ENCODE measurements at regions not wholly inside any gene's neighbourhood (a gene's known extent, or its start where the extent isn't known, plus 50 kb on each side); places are given as distances from the start of the nearest gene placed in this dataset.

DNA sequence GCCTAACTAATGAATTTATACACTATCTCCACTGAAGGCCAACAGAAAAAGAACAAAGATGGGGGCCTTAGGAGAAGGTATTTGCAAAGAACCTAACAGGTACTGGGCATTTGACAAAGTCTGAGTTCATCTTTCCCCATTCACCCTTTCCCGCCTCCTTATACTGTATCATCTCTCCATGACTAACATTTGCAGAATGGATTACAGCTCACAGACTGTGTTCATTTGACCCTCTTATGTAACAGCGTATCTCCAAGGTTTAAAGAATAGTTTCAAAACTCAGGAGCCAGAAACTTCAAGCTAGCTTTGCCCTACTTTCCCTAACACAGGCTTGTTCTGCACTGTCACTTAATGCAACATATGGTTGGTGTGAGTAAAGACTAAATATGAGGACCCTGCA, 238.7 kb upstream of the CELF2 start:
- DNase-seq: no peak

DNA sequence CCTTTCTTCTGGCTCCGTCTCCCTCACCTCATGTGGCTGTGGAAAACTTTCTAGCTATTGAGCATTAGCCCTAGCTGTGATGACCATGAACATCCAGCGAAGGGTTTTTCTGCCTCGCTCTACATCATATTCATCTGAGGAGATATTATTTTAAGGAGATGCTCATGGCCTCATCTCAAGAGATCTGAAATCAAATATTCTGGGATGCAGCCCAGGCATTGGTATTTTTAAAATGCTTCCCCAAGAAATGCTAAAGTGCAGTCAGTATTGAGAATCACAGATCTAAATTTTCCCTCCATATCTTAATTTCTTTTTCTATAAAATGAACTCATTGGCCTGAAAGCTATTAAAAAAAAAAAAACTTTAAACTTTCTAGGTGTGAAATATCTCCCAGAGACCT, 238.2 kb upstream of the CELF2 start:
- no peak for DNase-seq

DNA sequence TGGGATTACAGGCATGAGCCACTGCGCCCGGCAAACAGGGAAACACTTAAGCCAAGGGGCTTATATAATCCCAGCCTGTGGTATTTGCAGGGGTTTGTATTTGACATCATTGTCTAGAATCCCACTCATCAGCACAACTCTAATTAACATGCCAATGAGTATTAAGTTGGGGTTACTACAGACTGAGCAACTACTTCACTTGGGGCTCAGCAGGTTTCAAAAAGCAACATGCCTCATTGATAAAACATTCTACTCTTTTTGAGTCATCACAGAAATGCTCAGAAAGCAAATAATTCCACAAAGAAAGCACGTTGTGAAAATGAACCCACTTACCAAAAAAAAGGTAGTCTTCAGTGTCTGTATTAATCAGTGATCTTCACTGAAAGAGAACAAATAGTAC, 236.9 kb upstream of the CELF2 start:
- no peak for DNase-seq

DNA sequence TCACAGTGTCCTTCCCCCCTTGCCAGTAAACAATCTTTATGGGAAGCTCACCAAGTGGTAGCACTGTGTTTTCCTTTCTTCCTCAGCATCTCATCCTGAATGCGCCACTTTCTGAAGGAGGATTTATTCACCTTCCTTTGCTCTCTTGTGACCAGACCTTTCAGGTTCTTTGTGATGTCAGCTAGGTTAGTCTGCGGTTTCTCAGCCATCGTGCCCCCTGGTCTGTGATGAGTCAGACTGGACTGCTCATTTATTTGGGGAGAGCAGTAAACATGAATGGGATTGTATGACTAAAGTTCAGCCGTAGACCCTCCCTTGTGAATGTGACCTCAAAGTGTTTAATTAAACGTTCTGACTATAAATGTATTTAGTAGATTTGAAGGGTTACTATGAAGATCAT, 235.1 kb upstream of the CELF2 start:
- DNase-seq: no peak

DNA sequence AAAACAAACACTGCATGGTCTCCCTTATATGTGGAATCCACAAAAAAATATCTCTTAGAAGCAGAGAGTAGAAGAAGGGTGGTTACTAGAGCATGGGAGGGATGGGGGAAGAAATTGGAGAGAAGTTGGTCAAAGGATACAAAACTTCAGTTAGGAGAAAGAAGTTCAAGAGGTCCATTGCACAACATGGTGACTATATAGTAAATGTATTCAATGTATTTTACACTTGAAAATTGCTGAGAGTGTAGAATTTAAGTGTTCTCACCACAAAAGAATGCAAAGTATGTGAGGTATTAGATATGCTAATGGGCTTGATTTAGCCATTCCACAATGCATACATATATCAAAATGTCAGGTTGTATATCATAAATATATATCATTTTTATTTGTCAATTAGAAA, 232.0 kb upstream of the CELF2 start:
- DNase-seq: no peak

DNA sequence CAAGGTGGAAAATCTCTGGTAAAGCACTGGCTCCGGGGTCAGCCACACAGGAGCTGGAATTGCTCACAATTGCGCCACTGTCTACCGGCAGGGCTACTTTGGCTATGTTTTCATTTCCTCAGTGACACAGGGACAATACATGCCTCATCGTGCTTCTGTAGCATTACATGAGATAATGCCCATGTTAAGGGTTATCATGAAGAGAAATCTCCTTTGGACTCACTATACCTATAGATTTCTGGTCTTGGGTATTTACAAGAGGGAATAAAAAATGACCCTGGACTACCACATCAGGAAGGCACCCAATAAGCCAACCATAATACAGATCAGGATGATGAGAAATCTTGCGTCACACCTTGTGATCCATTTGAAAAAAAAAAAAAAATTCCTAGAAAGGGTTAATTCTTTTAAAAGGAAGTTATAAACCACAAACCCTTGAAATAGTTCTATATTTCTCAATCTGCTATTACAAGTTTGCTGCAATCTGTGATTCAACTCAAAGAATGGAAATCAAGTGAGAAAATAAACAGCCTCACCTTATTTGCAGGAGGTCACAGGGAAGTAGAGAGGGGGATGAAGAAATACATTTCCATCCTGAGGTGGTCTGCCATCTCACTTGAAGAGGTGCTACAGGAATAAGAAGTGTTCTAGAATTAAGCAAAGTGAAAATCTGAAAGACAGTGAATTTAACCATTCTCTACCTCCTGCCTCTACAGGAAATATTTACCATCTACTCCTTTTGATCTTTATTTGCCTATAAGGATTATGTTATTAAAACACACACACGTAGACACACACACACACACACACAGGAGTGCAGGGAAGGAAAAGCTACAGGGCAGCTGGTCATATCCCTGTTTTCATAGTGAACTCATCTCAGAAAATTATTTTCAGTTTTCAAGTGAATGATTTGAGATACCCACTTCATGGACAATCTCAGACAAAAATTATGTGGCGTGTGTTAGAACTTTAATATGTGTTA, 231.3 kb upstream of the CELF2 start:
- DNase-seq: no peak

DNA sequence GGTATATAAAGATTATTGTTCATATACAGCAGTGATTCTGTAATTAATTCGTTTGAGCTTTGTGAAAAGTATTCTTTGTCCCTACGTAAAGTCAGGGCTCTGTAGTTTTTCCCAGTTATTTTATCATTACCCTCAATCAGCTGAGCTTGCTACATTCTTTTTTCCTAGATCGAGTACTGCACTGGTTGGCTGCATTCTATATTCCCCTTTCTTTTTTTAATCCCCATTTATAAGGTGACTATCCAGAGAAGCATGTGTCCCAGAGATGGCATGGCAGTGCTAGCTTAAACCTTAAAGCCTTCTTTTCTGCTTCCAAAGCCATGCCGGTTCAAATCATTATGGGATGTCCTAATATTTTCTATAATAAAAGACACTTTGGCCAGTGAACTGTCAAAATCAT, 230.1 kb upstream of the CELF2 start:
- DNase-seq: no peak

DNA sequence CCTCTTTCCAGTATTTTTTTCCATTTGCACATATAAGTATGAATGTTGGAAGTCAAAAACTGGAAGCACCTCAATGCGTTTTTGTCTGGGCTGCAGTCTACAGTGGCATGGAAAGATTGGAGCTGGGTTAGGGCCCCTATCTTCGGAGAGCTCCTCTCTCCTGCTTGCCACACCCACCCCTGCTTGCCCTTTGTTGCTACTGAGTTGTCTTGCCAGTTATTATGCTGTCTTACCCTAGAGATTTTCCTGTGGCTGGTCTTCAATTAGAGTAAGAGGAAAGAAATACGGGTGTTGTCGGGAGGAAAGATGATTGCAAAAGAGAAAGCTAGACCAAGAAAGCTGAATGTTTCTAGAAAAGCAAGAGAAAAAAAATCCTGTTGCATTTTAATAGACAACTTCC, 228.9 kb upstream of the CELF2 start:
- DNase-seq: no peak

DNA sequence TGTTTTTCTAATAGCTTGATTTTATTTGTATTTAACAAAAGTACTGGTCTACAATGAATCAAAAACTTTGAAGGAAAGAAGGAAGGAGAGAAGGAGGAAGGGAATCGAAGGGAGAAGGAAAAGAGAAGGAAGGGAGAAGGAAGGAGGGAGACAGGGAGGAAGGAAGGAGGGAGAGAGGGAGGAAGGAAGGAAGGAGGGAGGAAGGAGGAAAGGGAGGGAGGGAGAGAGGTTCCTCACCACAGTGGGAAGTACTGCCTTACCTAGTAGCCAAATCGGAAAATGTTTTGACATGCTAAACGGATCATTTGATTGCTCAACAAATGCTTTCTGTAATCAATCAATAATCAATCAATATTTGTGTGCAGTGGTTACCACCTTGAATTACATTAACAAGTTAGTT, 225.8 kb upstream of the CELF2 start:
- no peak for DNase-seq

DNA sequence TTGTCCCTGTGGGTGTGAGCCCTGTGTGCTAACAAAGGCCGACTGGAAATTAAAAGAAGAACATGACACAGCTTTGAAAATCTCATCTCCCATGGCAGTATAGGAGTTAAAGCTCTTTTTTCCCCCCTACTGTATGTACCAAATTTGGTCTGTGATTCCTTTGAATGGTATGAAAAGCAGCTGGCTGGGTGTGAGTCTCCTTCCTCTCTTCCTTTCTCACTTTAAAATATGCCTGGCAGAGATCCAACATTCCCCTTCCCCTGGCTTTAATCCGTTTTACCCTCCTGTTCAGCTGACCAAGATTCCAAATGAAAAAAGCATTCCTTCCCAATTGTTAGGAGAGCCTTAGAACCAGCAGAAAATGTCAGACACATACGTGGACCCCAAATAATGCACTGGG, 225.0 kb upstream of the CELF2 start:
- no peak for DNase-seq

DNA sequence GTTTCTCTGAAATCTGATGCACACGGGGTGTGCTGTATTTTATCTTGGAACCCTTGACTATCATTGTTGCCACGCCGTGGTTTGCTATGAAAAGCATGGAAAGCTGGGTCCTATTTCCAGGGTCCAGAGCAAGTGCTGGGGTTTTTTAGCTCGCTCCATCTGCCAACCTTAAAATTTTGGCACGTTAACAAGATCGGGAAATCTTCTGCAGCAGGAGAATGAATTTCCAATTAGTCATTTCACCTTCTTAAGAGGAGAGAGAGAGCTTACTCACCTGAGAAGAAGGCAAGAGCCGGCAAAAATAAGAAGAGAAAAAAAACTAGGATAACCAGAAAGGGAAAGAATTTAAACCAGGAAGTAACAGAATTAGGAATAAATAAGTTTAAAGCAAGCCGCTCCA, 223.6 kb upstream of the CELF2 start:
- DNase-seq: no peak

DNA sequence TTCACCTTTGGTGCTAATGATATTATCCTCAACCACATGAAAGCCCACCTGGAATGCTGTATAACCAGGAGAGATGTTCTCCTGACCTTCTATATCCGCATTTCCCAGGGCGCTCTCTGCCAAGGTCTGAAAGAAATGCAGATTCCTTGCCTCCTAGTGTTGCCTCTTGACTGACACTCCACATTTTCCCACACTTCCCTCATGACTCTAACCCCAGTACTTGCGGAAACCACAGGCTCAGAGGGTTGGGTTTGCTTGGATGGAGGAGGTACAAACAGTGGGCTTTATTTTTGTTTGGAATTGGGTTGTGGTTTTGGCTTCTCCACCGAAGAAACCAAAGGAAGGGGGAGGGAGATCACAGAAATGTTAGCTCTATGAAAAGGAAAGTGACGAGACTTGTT, 222.9 kb upstream of the CELF2 start:
- no peak for DNase-seq

DNA sequence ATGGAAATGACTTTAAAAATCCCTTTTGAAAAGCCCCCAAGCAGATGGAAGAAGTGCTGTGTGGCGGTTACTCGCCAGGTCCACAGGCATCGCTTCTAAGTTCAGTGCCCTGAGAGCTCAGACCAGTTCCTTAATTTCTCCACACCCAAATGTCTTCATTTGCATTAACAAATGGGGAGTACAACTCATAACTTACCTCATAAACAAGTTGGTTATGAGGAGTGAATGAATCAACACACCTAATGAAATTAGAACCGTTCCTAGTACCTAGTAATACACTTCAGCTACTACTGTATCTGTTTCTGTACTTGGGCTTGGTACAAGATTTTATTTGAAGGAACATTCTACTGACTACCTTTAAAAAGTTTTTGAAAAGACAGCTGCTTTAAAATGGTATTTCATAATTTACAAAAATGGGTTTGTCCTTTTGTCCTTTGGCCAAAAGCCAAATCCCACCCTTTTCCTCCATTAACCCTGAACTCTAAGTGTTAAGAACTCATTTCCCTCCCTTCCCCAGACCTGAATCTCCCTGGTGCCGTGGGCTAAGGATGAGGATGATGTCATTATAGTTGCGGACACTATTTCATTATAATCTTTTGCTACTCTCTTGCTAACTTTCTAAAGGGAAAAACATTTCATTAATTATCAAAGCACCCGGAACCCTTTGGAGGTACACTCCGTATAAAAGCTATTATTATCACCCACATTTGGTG, 221.5 kb upstream of the CELF2 start:
- peak; percentile 75 for DNase-seq

DNA sequence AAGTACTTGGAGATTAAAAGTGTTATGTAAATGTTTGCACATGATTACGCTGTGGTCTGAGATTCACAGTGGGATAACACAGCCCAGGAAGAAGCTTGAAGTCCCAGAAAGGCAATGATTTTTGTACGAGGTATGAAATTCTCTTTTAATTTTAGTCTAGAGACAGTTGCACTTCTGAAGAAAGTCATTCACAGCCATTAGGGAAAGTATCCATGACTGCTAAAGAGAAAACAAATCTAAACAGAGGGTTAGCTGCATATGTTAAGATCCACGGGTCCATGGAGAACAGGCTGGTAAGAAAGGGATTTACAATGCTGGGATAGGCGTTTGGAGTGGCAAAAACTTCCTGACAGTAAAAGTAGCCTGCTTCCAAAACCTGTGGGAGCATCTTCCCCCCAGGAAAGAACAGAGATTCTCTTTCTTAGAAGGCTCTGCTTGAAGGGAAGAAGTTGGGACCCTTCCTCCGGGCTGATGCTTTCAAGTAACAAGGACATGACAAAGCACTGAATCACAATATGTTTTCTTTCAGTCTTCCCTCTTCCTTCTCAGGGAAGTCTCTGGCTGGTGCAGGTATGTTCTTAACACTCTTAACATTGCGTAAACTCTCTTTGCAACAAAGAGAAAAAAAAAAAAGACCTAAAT, 220.8 kb upstream of the CELF2 start:
- DNase-seq: no peak

DNA sequence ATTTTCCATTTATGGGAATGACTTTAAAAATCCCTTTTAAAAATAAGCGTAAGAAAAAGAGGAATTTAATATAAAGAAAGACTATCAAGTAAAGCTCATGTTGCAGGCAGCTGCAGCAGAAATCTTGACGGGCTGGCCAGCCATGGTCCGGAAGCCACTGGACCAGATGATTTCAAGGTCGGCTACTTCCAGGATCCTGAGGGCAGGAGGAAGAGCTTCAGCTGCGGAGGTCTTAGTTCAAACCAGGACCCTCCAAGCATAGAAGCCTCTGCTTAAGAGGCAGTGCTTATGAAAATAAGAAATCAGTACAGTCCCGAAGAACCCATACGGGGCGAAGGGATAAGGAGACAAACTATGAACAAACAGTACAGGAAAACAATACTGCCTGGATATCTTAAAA, 220.2 kb upstream of the CELF2 start:
- DNase-seq: no peak

DNA sequence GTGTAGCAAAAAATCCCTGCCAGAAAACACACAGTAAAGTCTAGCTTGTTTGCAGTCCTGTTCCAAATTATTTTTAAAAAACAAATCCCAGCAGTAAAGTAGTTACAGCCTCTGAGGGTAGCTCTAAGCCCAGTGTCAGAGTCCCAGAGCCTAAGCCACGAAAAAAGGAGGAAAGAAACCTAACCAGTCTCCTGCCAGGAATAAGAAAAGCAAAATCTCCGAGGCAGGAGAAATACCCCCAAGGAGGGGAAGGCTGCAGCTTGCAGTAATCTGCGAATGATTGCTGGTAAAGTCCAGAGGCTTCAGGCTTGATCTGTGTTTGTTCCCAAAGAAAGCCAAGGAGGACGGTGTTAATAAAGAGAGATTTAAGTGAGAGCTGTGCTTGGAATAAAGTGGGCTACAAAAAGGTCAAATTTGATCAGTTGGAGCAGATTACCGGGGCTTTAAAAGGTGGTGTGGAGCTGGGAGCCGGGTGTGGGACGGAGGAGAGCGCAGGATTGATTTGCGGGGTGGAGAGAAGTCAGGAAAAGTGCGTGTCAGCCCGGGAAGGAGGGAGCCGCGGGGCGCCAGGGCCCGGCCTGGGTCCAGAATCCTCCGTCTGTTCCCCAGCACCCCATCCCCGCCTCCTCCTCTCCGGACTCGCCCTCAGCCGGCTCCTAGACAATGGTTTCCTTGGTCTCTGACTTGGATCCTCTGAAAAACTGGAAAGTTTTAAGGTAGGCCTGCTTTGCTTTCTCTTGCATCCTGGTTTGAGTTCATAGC, 219.4 kb upstream of the CELF2 start:
- DNase-seq: peak; percentile 64

DNA sequence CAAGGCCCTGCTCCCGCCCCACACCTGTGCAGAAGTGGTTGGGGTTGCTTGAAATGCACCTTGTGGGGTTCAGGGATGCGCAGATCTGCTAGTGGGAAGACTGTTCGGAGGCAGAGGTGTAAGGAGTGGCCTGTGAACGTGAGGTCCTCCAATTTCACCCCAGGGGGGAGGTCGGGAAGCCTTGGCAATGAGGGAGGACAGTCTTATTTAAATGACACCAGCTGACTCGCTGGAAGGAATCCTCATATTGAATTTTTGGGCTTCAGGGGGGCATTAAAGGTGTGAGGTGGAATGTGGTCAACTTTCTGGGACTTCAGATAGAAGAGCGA, 218.8 kb upstream of the CELF2 start:
- no peak for DNase-seq

DNA sequence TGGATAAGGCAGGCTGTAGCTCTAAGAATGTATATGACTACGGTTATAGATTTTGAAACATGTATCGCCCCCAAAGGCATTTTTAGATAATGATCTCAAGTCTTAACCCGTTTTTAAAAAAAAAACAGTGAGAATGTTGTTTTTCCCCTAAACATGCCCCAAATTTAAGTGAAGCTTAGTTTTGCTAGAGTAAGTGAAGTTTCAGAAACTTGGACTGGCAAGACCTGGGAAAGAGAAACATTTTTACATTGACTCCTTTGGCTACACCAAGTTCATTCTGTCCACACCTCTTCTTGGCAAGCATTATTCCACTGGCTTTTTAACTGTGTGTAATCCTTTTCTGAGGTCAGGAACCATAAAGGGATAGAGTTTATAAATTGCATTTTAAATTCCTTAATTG, 216.7 kb upstream of the CELF2 start:
- DNase-seq: no peak

DNA sequence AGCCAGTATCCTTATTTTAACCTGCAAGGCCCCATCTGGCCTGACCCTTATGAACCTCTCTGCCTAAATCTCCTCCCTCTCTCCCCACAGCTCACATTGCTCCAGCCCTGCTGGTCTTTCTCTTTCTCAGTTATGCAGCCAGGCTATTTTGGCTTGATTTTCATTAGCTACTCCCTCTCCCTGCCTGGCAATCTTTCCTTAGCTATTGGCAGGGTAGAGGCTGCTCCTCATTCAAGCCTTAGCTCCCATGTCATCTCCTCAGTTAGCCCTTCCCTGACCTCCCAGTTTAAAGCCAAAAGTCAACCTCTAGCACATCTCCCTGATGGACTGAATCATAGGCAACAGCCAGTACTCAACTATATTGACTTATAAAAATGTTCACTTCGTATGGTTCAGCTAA, 214.4 kb upstream of the CELF2 start:
- DNase-seq: peak; percentile 75

DNA sequence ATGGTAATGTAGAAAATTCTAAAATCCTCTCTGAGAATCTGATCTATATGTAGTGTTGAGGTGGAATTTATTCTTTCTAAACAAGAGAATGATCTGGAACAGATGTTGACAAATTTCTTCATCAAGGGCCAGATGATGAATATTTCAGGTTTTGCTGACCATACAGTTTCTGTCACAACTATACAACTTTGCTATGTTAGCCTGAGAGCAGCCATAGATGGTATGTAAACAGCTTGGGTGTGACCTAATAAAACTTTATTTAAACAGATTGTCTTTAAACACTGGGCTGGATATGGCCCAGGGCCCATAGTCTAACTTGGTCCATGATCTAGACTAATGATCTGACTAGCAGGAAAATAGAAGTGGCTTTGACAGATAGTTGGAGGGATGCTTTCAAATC, 213.6 kb upstream of the CELF2 start:
- DNase-seq: no peak

DNA sequence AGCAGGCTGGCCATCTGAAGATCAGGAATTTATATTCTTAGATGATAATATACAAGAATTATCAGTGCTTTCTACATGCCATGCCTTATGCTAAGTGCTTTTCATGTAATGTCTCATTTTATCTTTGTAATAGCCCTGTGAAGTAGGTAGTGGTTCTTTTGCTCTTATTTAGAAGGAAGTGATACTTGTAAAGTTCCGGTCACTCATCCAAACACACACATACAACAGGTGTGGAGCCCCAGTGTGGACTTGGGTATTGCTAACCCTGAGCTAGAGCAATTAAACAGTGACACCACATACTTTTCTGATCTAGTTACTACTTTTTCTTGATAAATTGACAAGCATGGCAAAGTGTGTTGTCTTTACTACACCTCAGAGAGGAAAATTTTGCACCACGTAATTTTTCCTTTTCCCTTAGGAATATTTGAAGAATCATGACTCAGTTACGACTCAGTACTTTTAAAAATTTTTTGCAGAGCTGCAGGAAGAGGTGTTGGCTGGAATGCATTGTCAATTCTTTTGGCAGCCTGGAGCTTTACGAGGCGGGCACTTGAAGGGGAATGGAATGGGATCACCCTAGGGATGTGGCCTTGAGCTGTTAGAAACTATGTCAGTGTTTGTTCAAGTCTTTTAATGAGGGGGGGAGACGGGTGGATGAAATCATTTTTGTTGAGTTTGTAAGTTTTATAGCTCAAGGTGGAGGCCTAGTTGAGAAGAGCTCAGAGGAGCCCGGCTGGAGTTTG, 212.5 kb upstream of the CELF2 start:
- DNase-seq: no peak

DNA sequence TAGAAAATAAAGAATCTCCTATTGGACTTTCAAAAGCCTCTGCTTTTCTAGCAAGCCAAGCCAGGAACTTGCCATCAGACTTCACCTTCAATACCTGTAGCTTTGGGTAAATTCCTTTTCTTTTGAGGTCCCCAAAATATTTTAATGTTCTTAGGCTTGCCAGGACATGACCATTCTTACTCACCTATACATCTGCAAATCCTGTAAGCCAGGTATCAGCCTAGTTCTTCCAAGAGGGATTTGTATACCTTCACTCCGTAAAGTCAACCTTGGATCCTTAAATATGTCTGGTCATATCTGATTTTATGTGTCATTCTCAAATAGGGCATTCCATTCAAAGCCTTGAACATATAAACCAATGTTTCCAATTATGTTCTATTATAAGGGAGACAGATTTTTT, 210.6 kb upstream of the CELF2 start:
- no peak for DNase-seq
